GM19397 (cell line): ENCODE measurements at regions not wholly inside any gene's neighbourhood (a gene's known extent, or its start where the extent isn't known, plus 50 kb on each side); places are given as distances from the start of the nearest gene placed in this dataset.

ENCODE experiments used
- ATAC-seq: cut with Tn5 transposase; IDR thresholded peaks from one replicate; pipeline ENCODE4 v1.9.1; 2021; ENCODE audit warnings: mild to moderate bottlenecking, moderate library complexity; ENCODE audit not compliant: unreplicated experiment

GRCh38 chr14:46306267-46306666 lies 345.3 kb downstream of the RPL10L start:
- ATAC-seq: no peak

GRCh38 chr14:46300765-46301164 lies 350.8 kb downstream of the RPL10L start:
- ATAC-seq: no peak

- no peak for ATAC-seq
Observed at GRCh38 chr14:46290706-46291105, 360.9 kb downstream of the RPL10L start.

GRCh38 chr14:46279776-46280175 lies 371.8 kb downstream of the RPL10L start:
- no peak for ATAC-seq

GRCh38 chr14:46279327-46279726 lies 372.3 kb downstream of the RPL10L start:
- ATAC-seq: no peak

GRCh38 chr14:46259536-46259935 lies 392.0 kb downstream of the RPL10L start:
- no peak for ATAC-seq

- ATAC-seq: no peak
Observed at GRCh38 chr14:46256381-46256780, 395.2 kb downstream of the RPL10L start.

- ATAC-seq: no peak
Observed at GRCh38 chr14:46250113-46250703, 401.4 kb downstream of the RPL10L start.

GRCh38 chr14:46248001-46248630 lies 403.5 kb downstream of the RPL10L start:
- ATAC-seq: no peak

GRCh38 chr14:46245276-46245675 lies 406.3 kb downstream of the RPL10L start:
- no peak for ATAC-seq

GRCh38 chr14:46233786-46234185 lies 417.8 kb downstream of the RPL10L start:
- ATAC-seq: no peak

GRCh38 chr14:46230540-46230939 lies 421.0 kb downstream of the RPL10L start:
- ATAC-seq: no peak

- no peak for ATAC-seq
Observed at GRCh38 chr14:46215801-46216200, 435.8 kb downstream of the RPL10L start.

GRCh38 chr14:46198676-46199075 lies 452.9 kb downstream of the RPL10L start:
- no peak for ATAC-seq

GRCh38 chr14:46197856-46198255 lies 453.7 kb downstream of the RPL10L start:
- no peak for ATAC-seq
